ENCODE measurements at regions not wholly inside any gene's neighbourhood (a gene's known extent, or its start where the extent isn't known, plus 50 kb on each side); places are given as distances from the start of the nearest gene placed in this dataset.

GRCh38 chr6:163808231-163808630, 393.7 kb downstream of the QKI start:
- TF ChIP-seq RAD21 (IDR thresholded peaks at IDR 0.05; ENCODE audit: low read depth) (no peak), YY1 (IDR thresholded peaks at IDR 0.05; ENCODE audit: low read depth) (no peak), TAF1 (IDR thresholded peaks at IDR 0.05; ENCODE audit: low read depth) (no peak), CEBPB (IDR thresholded peaks at IDR 0.05) (no peak), REST (IDR thresholded peaks at IDR 0.05; ENCODE audit: low read depth) (no peak), ZBTB7A (IDR thresholded peaks at IDR 0.05; ENCODE audit: low read depth) (no peak), EGR1 (IDR thresholded peaks at IDR 0.05) (no peak), FOXM1 (IDR thresholded peaks at IDR 0.05; ENCODE audit: borderline replicate concordance, low read depth) (no peak), CREB1 (IDR thresholded peaks at IDR 0.05; ENCODE audit: low read depth) (no peak), TCF12 (IDR thresholded peaks at IDR 0.05; ENCODE audit: low read depth) (no peak), MAX (IDR thresholded peaks at IDR 0.05) (no peak), EP300 (IDR thresholded peaks at IDR 0.05; ENCODE audit: borderline replicate concordance) (no peak), NFIC (IDR thresholded peaks at IDR 0.05) (no peak), USF1 (IDR thresholded peaks at IDR 0.05) (no peak)
